DMS114 treated with DMSO at 0.1 percent for 48 hours (cell line): ENCODE measurements at regions not wholly inside any gene's neighbourhood (a gene's known extent, or its start where the extent isn't known, plus 50 kb on each side); places are given as distances from the start of the nearest gene placed in this dataset.

ENCODE experiments used
- DNase-seq: peaks from one replicate; lab custom pipeline; 2025; ENCODE audit not compliant: unreplicated experiment; lab: John Stamatoyannopoulos, UW

DNA sequence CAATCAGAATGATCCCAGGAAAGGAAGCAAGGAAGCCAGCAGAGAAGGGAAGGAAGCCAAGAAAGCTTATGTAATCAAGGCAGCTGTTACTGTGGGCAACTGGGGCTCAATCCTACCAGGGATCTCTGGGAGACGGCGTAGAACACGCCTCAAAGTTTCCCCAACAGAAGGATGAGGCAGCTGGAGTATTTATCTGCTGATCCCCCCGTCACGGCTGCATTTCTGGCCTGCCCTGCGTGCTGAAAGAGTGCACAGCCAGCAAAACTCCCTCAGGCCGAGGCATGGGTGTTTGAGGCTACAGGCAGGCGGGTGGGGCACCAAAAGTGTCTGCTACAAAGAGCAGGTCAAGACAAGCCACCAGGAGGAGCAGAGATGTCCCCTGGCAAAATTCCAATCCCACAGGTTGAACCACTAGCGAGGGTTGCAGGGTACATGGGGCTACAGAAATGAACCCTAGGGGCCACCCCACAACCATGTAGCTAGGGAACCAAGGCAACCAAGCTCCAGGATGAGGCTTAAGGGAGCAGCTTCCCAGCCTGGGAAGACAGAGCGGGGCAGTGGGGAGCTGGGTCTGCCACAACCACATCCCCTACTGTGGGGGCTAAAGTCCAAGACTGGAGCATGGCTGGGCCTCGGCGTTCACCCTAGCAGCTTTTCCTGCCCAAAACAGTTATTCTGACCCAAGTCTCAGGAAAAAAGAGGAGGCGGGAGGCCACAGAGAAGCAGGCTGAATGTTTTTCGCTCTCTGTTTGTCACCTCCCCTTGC is 113.4 kb downstream of the BCOR start:
- no peak for DNase-seq

DNA sequence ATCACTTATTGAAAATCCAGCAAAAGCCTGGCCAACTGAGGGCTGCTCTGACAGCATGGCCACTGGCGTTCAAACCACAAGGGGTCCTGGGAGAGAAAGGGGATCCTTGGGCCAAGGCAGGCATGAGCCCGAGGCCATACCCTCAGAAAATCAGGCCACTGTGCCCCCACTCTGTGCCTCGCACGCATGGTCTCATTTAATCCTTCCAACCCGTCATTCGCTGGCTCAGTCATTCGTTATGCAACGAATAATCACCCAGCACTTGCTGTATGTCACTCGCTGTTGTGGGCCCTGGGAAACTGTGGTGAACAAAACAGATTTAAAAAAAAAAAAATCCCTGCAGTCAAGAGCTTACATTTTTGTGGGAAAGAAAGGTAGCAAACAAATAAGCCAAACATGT is 112.7 kb downstream of the BCOR start:
- no peak for DNase-seq

DNA sequence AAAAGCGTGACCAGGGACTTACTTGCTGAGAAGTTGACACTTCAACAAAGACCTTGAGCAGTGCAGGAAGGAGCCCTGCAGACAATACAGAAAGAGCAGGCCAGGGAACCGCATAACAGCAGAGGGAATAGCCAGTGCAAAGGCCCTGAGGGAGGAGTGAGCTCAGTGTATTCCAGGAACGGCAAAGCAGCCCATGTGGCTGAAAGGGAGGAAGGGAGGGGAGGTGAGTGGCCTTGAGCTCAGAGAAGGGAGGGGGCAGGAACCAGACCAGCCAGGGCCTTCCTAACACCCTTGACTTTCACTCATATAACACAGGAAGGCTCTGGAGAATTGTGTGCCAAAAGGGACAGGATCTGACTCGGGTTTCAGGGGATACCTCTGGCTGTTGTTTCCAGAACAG is 112.2 kb downstream of the BCOR start:
- DNase-seq = no peak

DNA sequence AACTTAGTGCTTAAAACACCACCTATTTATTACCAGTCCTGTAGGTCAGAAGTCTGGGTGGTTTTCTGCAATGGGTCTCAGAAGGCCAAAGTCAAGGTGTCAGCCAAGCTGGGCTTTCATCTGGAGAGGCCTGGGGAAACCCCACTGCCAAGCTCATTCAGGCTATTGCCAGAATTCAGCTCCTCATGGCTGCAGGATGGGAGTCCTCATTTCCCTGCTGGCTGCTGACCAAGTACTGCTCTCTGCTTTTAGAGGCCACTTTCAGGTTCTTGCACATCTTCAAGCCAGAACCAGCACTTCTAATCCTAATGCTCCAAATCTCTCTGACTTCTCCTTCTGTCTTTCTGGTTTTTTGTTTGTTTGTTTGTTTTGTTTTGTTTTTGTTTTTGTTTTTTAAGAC is 109.3 kb downstream of the BCOR start:
- DNase-seq = no peak

DNA sequence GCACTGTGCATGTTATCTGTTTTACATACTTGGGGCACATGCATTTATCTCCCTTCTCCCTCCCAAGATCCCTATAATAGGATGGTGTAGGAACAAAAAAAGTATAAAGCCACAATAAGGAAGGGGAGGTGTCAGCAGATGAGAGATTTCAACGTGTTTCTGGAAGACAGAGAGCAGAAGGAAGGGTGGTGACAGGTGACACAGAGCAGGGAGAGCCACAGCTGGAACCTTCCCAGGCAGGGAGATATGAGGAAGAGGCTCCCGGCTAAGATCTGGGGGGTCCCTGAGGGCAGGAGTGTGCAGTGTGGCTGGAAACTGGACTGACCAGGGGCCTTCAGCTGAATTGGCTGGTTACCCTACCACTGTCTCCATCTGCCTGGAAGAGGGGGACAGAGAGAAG is 107.4 kb downstream of the BCOR start:
- no peak for DNase-seq

DNA sequence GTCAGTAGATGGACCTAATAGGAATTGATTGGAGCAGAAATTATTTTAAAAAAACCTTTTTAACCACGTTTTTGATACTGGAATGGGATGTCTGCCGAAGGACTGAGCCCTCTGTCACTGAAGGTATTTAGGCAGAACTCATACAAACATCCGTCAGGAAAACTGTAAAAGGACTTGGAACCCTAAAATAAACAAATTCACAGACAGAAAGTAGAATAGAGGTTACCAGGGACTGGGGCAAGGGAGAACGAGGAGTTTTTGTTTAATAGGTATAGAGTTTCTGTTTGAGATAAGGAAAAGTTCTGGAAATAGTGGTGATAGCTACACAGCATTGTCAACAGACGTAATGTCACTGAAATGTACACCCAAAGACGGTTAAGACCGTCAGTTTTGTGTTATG is 105.5 kb downstream of the BCOR start:
- no peak for DNase-seq

DNA sequence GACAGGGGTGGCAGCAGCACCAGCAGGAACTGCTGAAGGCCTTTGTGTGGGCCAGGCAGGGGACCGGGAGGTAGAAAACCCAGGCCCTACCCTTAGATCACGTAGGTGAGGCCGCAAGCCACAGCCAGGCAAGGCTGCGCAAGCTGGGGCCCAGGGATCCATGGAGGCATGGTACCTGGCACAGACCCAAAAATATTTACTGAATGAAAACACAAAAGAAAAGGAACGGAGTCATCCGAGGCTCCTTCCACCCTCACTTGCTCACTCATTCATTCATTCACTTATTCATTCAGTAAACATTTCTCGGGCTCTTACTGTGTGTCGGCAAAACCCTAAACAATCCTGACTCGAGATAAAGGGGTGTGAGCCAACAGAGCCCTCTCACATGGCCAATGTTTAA is 102.3 kb downstream of the BCOR start:
- DNase-seq = no peak

DNA sequence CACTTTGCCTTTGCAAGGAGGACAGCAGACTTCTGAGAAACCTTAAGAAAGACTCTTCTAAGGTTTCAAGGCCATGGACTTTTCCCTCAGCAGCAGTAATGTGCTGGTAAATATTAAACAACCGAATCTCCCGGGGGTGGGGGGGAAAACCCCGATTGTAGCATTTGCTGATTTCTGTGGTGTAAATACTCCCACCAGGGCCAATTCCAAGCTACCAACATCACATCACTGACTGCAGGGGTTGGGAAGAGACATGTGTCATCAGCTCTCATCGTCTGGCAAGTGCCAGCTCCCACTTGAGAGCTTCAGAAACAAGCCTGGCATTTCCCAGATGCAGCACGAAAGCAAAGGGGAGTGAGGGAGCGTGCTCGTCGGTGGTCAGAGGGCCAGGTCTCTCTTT is 101.2 kb downstream of the BCOR start:
- DNase-seq = no peak

DNA sequence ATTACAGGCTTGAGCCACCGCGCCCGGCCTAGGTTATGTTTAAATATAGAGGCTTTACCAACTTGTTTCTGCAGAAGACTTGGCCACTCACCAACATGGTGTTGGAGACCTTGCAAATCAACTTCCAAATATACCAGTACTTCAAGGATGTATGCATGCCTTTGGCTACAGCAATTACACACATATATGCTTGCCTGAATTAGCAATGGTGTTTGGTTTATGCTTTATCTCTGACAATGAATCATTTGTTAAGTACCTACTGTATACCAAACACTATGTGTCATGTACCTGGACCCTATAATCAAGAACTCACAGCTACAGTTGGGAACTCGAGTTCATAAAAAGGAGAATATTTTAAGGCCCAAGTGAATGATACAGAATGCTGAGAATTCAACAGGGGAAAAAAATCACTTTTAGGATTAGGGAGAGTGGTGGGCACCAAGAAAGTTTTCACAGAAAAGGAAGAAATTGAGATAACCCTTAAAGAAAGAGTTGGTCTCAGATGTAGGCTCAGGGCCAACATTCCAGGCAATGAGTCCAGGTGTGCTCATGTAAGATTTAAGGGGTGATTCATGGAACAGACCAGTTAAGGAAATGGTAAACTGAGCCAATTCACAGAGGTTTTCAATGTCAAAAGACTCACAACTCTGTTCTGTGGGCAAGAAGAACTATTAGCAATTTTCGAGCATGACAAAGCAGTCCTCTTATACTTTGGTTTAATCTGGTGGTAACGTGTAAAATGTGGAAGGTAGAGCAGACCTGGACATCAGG is 98.9 kb downstream of the BCOR start:
- DNase-seq = no peak
